Adipose tissue (tissue), 3 donors: ENCODE measurements at regions not wholly inside any gene's neighbourhood (a gene's known extent, or its start where the extent isn't known, plus 50 kb on each side); places are given as distances from the start of the nearest gene placed in this dataset.

ENCODE experiments used
- H3K27ac ChIP-seq: one replicate; pipeline ENCODE4 v1.5.1; 2013; ENCODE audit warnings: low read depth, low read length
- WGBS, 3 donors: extraction: QIAGEN DNeasy Blood & Tissue Kit; methylation state at CpG; one replicate each; pipeline ENCODE4 v1.1.7; 2013; 5-methylcytosine and 5-hydroxymethylcytosine counted together
- donor health status: healthy with polysubstance abuse.
- donor health status: Bipolar disorder and iron deficiency.
- donor health status: healthy.

DNA sequence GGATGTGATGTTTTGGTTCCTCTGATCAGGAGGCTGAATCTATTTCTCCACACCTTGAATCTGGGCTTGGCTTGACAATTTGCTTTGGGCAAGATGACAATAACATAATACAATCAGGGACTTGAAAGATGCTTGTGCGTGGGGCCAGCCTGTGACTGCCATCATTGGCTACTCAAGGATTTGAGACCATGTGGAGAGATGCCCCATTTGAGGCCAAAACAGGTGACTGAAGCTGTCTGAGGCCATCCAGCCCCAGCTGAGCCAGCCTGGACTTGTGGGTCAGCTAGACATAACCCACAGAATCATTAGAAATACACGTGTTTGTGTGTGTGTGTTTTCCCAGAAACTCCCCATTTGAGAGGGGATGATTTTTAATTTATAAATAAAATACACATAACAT lies 421.5 kb downstream of the PTPRU start:
- no peak overlapping the region for H3K27ac ChIP-seq
- WGBS, 3 donors: 65 to 73% (median 73%) methylated on average over 2 of the region's 2 CpGs

DNA sequence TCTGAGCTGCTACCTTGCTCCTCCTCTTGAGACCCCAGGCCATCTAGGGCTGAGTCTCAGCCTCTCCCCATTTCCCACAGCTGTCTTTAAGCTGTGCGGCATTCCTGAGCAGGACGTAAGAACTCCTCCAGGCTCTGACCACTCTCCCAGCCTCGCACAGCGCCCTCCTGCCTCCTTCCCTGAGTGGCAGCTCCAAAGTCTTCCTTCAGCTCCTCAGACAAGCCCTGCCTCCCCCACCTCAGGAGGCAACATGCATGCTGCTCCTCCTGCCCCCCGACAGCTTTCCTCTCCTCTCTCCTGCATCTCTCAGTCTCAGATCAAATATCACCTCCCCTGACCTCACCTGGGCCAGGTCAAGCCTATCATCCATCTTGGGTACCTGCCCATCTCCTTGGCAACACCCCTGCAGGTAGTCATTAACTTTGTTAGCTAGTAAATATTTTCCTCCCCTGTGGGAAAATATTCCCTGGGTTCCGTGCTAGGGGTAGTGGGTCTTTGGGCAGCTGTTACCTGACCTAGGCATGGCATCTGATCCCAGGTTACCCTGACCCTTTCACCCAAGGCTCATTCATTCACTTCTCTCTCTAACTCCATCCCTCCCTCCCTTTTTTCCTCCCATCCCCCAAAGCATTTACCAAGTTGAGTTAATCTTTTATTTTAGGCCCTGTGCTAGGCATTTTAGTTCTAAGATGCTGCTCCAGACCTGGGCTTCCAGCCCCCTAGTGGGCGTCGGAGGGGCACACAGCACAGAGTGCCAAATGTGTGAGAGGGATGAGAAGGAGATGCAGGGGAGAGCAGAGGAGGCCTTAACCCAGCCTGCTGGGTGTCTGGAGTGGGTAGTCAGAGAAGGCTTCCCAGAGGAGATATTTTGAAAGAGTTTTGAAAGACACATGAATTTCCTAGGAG lies 419.9 kb downstream of the PTPRU start:
- H3K27ac ChIP-seq: no peak overlapping the region
- 19 to 44% (median 42%) methylated on average over 8 of the region's 8 CpGs for WGBS, 3 donors

DNA sequence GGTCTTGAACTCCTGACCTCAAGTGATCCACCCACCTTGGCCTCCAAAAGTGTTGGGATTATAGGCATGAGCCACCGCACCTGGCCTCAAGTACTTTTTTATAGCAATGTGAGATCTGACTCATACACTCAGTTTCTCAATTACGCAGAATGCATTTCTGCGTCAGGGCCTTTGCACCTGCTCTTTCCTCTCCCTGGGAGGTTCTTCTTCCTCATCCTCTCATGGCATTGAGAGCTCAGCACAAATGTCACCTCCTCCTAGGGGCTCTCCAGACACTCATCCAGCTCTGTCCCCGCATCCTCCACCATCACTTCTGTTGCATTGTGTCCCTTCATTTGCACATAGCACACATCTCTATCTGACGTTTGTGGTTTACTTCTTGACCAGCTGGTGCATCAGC lies 418.8 kb downstream of the PTPRU start:
- WGBS, 3 donors: 84 to 88% (median 88%) methylated on average over 5 of the region's 5 CpGs
- no peak overlapping the region for H3K27ac ChIP-seq

DNA sequence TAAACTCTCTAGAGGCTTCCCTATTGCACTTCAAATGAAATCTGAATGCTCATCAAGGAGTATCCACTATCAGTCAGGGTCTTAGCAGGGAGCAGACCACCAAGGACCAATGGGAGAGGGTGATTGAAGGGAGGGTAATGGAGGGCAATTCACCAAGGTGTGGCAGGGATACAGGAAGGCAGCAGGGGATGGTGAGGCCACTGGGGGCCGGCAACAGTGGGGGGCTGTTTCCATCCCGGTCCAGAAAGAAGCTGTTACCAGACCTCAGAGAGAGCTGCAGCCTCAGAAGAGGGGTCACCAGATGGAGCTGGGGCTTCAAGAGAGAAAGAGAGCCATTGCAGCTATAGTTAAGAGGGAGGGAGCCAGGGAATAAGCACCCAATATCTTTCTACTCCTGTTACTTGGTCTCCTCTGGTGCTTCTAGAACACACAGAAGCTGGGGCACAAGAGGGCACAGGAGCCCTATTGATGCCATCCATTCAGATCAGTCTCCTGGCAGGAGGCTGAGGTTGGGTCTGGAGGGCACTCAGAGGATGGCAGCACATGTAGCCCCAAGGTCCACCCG lies 417.6 kb downstream of the PTPRU start:
- 75 to 85% (median 80%) methylated on average over 3 of the region's 3 CpGs for WGBS, 3 donors
- H3K27ac ChIP-seq: no peak overlapping the region

DNA sequence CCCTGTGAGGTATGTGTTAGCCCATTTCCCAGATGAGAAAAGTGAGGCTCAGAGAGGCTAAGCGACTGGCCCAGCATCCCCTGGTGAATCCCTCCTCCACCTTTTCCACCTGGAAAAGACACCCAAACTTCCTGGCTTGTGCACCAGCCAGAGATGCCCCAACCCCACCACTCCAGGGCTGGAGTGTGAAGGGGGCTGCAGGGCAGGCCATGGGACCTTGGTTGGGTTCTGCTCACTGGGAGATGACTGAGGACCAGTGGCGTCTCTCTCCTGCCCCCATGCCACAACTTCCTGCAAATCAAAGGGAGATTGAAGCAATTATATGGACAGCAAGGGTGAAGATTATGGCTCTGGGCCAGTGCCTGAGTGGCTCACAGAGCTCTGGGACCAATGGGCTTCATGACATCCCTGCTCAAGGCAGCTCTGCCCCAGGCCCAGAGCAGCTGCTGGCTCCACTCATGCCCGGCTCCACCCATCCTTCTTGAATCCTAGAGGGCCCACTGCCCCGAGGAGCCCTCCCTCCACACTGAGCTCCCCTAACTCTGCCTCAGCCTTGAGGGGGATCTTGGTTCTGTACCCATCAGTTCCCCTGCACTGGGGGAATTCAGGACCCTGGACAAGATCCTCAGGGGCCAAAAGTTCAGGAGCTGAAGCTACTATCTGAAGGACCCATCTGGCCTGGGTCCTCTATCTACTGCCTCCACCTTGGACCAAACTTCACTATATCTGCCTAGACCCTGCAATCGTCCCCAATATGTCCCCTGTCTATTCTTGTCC lies 416.9 kb downstream of the PTPRU start:
- 51 to 72% (median 64%) methylated on average over 5 of the region's 5 CpGs for WGBS, 3 donors
- H3K27ac ChIP-seq: no peak overlapping the region

DNA sequence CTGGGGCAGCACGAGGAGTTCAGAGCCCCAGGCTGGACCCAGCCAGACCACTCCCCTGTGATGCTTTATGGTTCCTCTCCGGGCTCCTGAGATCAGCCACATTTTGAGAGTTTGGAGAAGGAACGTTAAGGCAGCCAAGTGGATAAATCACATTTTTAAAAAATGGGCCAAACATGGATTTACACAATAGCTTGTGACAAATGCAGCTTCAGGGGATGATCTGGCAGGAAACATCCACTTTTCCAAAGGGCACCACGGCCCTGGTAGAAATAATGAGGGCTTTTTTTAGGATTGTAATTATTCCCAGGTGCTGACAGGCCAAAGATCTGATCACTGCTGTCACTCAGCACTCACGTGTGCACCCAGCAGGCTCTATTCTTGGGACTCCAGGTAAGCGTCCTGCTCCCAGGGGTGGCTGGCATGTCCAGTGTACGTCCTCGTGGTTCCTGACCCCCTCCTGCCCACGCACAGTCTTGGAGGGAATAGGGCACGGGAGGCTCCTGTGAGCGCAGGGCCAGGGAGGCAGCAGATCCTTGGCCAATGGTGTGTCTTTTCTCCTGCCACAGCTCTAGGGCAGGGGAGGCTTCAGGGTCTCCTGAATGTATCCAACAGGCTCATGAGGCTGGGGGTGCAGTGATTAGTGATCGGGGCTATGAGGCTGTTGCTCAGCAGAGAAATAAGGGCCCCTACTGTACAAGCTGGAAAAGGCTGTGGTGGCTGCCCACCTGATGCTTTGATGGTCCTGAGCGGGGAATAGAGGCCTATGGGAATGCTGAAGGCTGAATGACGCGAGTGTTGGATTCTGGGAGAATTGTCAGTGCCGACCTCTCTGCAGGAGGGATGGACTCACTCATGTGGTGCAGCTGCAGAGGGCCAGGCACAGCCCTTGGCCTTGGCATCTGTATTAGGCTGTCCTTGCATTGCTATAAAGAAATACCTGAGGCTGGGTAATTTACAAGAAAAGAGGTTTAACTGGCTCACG lies 415.7 kb downstream of the PTPRU start:
- WGBS, 3 donors: 67 to 76% (median 72%) methylated on average over 17 of the region's 17 CpGs
- H3K27ac ChIP-seq: no peak overlapping the region

DNA sequence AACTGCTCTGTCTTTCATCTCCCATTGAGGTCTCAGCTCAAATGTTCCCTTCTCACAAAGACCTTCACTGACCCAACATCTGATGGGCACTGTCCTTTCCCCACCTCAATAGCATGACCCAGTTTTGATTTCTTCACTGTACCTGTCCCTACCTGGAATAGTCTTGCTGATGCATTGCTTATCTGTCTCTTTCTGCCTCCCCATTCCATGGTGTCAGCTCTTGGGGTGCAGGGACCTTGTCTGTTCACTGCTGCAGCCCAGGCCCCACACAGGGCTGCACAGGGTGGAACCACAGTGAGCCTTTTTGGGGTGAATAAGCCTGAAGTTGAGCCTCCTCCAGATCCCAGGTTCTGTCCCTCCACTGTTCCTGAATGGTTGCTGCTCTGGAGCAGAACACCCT lies 414.9 kb downstream of the PTPRU start:
- H3K27ac ChIP-seq: no peak overlapping the region

DNA sequence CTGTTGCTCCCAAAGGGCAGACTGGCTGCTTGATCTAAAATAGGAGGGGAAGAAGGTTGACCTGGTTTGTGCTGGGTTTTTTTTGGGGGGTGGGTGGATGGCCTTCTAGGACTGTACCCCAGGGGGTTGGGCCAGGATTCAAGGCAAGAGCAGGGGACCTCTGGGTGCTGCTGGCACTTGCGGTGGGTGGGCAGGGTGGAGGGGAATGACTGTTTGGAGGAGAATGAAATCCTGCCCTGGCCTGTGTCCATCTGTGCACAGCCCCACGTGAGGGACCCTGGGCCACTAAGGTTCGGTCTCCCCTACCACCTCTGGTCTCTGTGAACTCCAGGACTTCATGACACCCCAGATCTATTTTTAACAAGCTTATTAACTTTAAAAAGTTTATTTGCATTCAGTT lies 414.2 kb downstream of the PTPRU start:
- 84 to 93% (median 85%) methylated on average over 3 of the region's 3 CpGs for WGBS, 3 donors
- H3K27ac ChIP-seq: no peak overlapping the region

DNA sequence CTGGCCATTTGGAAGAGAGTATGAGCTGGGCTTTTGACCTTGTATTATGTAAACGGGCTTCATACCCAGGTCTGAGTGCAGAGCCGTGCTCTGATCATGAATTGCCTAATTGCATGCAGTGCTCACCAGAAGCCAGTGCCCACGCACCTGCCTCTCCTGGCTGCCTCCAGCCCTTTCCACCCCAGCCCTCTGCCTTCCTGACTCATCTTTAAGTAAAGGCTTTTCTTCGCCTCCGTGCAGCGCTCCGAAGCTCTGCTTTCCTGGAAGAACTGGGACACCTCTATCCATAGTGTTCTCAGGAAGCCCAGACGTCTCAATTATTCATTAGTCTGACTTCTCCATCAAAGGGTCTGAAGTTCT lies 413.7 kb downstream of the PTPRU start:
- H3K27ac ChIP-seq: no peak overlapping the region
- WGBS, 3 donors: 73 to 87% (median 77%) methylated on average over 8 of the region's 8 CpGs

DNA sequence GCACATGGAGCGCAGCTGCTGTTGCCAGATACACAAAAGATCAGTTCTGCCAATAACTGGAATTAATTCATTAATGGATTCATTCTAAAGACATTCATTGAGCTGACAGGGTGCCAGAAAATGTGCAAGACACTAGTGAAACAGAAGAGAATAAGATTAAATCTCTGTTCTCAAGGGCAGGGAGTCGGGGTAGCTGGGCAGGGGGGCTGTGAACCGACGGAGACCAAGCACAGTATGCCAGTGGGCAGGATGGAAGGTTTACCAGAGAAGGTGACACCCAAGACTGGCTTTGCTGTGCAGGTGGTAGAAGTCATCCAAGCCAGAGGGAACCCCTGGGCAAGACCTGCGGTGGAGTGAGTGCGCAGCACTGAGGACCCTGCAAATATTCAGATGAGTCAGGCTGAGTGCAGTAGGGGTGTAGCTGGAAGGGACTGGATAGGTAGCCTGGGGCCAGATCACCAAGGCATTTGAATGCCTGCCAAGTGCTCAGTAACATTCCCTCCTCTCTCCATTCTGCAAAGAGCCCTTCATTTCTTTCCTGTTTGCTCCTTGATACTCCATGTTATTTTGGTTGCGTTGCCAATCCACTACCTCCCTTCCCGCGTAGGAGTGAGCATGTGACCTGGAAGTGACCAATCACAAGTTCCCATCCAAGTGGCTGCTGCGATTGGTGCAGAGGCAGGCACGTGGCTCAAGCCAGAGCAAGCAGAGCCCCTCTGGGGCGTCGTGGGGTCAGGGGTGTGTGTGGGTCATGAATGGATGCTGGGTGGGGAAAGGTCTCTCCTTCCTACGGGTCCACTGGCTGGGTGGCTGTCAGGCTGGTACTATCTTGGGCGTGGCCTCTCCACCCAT lies 413.1 kb downstream of the PTPRU start:
- 81 to 86% (median 82%) methylated on average over 15 of the region's 15 CpGs for WGBS, 3 donors
- H3K27ac ChIP-seq: no peak overlapping the region

DNA sequence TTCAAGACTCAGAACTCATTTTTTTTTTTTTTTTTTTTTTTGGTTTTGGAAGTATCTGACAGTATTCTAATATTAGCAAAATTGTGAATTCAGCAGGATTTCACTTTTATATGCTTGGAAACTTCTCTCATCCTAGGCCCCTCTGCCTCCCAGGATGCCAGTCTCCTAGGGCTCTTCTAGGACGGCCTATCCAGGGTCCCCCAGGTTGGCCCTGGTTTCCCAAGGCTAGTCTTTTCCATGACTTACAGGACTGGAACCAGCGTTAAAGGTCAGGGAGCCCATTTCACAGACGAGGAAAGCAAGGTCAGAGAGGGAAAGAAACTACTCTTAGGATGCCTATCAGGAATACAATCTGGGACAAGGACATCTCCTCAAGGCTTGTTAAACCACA lies 412.5 kb downstream of the PTPRU start:
- no peak overlapping the region for H3K27ac ChIP-seq
- 72 to 93% (median 86%) methylated on average over 3 of the region's 3 CpGs for WGBS, 3 donors

DNA sequence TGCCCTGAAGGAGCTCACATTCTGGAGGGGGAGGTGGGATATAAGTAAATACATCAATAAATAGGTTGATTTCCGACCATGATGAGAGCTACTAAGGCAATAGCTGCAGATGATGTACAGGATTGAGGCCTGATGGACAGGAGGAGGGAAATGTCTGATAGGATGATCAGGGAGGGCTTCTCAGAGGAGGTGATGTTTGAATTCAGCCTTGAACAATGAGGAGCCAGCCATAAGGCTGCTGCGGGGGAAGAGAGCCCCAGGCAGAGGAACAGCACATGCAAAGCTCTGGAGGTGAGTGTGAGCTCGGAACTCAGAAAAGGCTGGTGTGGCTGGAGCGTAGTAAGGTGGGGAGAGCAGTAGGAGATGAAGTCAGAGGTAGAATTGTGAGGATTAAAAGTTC lies 411.7 kb downstream of the PTPRU start:
- WGBS, 3 donors: 47 to 78% (median 54%) methylated on average over 4 of the region's 4 CpGs
- H3K27ac ChIP-seq: no peak overlapping the region

DNA sequence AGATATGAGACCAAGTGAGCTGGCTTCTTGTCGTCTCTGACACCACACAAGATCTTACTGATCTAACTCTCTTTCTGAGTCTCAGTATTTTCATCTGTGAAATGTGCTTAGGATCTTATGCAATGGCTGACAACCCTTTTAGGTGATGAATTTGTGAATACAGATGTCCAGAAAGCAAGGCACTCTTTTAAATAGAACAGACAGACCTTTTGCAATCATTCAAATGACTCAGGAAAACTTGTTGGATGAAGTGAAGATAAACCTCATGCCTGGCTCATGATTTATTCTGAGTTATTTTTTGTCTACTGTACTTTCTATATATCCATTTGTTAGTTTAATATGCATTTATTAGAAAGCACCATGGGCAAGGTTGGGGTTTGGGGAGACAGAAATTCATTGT lies 411.3 kb downstream of the PTPRU start:
- 71 to 81% (median 72%) methylated on average over 1 of the region's 1 CpG for WGBS, 3 donors
- H3K27ac ChIP-seq: no peak overlapping the region

DNA sequence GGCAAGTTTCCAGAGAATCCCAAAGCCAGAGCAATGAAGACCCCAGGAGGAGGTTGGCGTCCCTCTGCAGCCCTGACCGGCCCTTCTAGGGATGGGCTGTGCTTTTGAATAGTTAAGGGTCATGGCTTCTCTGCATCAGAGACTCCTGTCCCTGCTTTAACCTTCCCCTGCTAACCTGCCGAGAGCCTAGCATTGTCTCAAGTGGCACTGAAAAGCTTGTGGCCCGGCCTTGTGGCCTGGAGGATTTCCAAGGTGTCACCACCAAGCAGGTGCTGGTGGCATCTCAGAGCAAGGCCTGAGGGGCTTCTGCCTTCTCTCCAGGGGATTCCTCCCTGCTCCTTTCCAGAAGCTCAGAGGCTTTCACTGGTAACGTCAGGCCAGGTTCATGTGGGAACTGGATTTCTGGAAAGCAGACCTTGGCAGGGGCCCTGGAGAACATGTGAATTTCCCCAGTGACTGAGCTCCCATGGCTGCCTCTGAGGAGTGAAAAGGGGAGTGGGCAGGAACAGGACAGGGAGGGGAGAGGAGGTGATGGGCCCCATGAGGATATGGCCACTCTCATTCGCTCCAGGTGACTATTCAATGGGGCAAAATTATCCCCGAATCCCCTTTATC lies 409.9 kb downstream of the PTPRU start:
- H3K27ac ChIP-seq: no peak overlapping the region
- 83 to 90% (median 86%) methylated on average over 7 of the region's 7 CpGs for WGBS, 3 donors

DNA sequence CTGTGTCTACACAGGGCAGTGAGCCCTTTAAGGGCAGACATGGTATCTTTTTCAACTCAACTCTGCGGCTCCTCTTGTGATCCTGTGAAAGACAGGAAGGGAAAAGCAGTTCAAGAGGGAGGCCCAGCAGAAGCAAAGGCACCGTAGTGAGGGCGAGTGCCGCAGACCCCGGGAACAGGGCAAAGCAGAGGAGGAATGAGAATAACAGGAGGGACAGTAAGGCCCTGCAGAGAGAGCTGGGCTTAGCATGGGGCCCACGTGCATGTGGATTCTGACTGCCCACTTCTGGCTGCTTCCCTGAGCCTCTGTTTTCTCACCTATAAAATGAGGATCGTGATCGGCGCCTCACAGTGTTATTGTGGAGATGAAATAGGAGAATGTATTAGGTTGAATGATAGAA lies 409.3 kb downstream of the PTPRU start:
- WGBS, 3 donors: 66 to 70% (median 69%) methylated on average over 9 of the region's 9 CpGs
- no peak overlapping the region for H3K27ac ChIP-seq

DNA sequence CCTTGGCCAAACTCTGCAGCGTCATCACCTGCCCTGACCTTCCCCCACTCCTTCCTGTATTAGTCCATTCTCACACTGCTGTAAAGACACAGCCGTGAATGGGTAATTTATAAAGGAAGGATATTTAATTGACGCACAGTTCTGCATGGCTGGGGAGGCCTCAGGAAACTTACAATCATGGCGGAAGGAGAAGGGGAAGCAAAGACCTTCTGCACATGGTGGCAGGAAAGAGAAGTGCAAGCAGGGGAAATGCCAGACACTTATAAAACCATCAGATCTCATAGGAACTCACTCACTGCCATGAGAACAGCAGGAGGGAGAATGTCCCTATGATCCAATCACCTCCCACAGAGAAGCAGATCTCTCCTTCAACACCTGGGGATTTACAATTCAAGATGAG lies 408.5 kb downstream of the PTPRU start:
- H3K27ac ChIP-seq: no peak overlapping the region
- WGBS, 3 donors: 50 to 53% (median 51%) methylated on average over 4 of the region's 4 CpGs

DNA sequence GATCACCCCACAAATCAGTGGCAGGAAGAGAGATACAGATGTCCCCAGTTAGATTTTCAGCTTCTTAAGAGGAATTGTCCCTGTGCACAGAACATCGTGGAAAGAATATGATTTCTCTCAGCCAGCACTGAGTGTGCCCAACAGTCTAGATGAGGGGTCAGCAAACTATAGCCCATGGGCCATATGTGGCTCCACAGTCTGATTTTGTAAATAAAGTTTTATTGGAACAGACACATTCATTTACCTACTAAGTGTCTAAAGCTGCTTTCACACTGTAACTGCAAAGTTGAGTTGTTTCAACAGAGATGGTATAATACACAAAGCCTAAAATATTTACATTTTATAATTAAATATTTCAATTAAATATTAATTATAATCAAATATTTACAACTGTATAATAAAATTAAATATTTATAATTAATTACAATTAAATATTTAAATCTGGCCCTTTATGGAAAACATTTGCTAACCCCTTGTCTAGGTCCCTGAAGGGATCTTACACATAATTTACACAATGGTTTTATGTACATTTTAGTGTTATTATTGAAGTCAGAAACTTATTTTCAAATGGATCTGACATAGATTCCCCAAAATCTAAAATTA lies 407.6 kb downstream of the PTPRU start:
- WGBS, 3 donors: 84 to 100% (median 95%) methylated on average over 1 of the region's 1 CpG
- no peak overlapping the region for H3K27ac ChIP-seq
